Right lobe of liver (tissue), 6 donors: ENCODE measurements at regions not wholly inside any gene's neighbourhood (a gene's known extent, or its start where the extent isn't known, plus 50 kb on each side); places are given as distances from the start of the nearest gene placed in this dataset.

ENCODE experiments used
- ATAC-seq, 4 donors: fragments of 200-7000 bp; cut with Tn5 transposase; one replicate each; pipeline ENCODE4 v1.9.1; 2020; ENCODE audit warnings: mild to moderate bottlenecking in 4 of 4, moderate library complexity in 4 of 4
- DNase-seq, 3 donors: peaks; one replicate each; pipeline ENCODE4 v3.0.0-alpha.2; 2020
- H3K27ac ChIP-seq, 3 donors: fragments of 200-600 bp; one replicate each; pipeline ENCODE4 v1.8.0; 2022
- H3K27me3 ChIP-seq, 2 donors: fragments of 200-600 bp; one replicate each; pipeline ENCODE4 v1.8.0; 2022
- H3K36me3 ChIP-seq, 4 donors: fragments of 200-600 bp; sonication (generic) in 1 of 4; one replicate each; pipeline versions ENCODE4 v1.5.1 to v1.8.0; 2017 to 2022; ENCODE audit warnings: control low read depth in 1 of 4
- H3K4me1 ChIP-seq, 4 donors: fragments of 200-600 bp; sonication (generic) in 1 of 4; one replicate each; pipeline versions ENCODE4 v1.5.1 to v1.8.0; 2017 to 2022; ENCODE audit warnings: control low read depth in 1 of 4
- H3K4me3 ChIP-seq, 3 donors: fragments of 200-600 bp; one replicate each; pipeline ENCODE4 v1.8.0; 2022
- H3K9me3 ChIP-seq, 4 donors: fragments of 200-600 bp; sonication (generic) in 1 of 4; one replicate each; pipeline versions ENCODE4 v1.5.1 to v1.8.0; 2017 to 2022; ENCODE audit warnings: control low read depth in 1 of 4
- CTCF ChIP-seq, 4 donors: fragments of 200-600 bp in 3 of 4; fragments of 450-650 bp in 1 of 4; IDR thresholded peaks; one replicate each; pipeline versions ENCODE4 v1.5.1 to v1.8.0; 2016 to 2022; ENCODE audit warnings: antibody characterized with exemption in 4 of 4, mild to moderate bottlenecking in 2 of 4
- POLR2A ChIP-seq: fragments of 450-650 bp; IDR thresholded peaks from one replicate; pipeline ENCODE4 v1.6.1; 2017; ENCODE audit warnings: antibody characterized with exemption, mild to moderate bottlenecking
- WGBS: methylation state at CpG from one replicate; pipeline ENCODE4 v1.1.6; 2018; ENCODE audit warnings: low coverage, low lambda C conversion rate; ENCODE audit not compliant: insufficient coverage; ENCODE audit errors: missing lambda C conversion rate; 5-methylcytosine and 5-hydroxymethylcytosine counted together
- intact Hi-C, 2 donors: fragments of 100-400 bp; cut with DNase I; formaldehyde crosslinking; loops; one replicate each; pipeline versions ENCODE4 v1.11.2 to v1.14.1; 2022
- donor health status: DM: no; HTN: yes; CAD: no.
- donor health status: DM: no; HTN: no; CAD: no.
- donor health status: DM: no; HTN: no; CAD: no.
- donor health status: DM: no; HTN: yes; CAD: no.
- donor health status: DM: no; HTN: yes; CAD: no.

GRCh38 chr17:6314311-6314710, 120.6 kb downstream of the AIPL1 start:
- Histone ChIP-seq H3K9me3 (no peaks in the 10 kb centered on the region), H3K4me3 (no peak overlapping the region), H3K36me3 (no peaks in the 10 kb centered on the region), H3K27ac (no peak overlapping the region), H3K27me3 (no peaks in the 10 kb centered on the region), H3K4me1 (no peaks in the 10 kb centered on the region)
- no peak for TF ChIP-seq CTCF (IDR thresholded peaks at IDR 0.05)
- no peak for TF ChIP-seq POLR2A
- intact Hi-C loops: no loop called here
- ATAC-seq (no peak), DNase-seq (no peak)
- WGBS: 33% methylated on average over 1 of the region's 3 CpGs

GRCh38 chr17:6313835-6314234, 121.1 kb downstream of the AIPL1 start:
- Histone ChIP-seq H3K36me3 (no peaks in the 10 kb centered on the region), H3K4me1 (no peaks in the 10 kb centered on the region), H3K4me3 (no peak overlapping the region), H3K27ac (no peak overlapping the region), H3K27me3 (no peaks in the 10 kb centered on the region), H3K9me3 (no peaks in the 10 kb centered on the region)
- ATAC-seq: no peak
- intact Hi-C loops: no loop called here
- no peak for DNase-seq
- TF ChIP-seq CTCF (IDR thresholded peaks at IDR 0.05): no peak
- no peak for TF ChIP-seq POLR2A
- WGBS: 31% methylated on average over 8 of the region's 12 CpGs

GRCh38 chr17:6306820-6307219, 128.1 kb downstream of the AIPL1 start:
- ATAC-seq (no peak), DNase-seq (no peak)
- no peak for TF ChIP-seq CTCF (IDR thresholded peaks at IDR 0.05)
- no peak for TF ChIP-seq POLR2A
- Histone ChIP-seq H3K27ac (no peak overlapping the region), H3K9me3 (no peaks in the 10 kb centered on the region), H3K4me1 (no peaks in the 10 kb centered on the region), H3K27me3 (no peaks in the 10 kb centered on the region), H3K36me3 (no peaks in the 10 kb centered on the region), H3K4me3 (no peak overlapping the region)
- 0% methylated on average over 2 of the region's 4 CpGs for WGBS
- intact Hi-C loops: no loop called here

GRCh38 chr17:6305613-6306360, 129.1 kb downstream of the AIPL1 start:
- Histone ChIP-seq H3K4me3 (no peak overlapping the region), H3K4me1 (no peaks in the 10 kb centered on the region), H3K9me3 (no peaks in the 10 kb centered on the region), H3K27me3 (no peaks in the 10 kb centered on the region), H3K36me3 (no peaks in the 10 kb centered on the region), H3K27ac (no peak overlapping the region)
- 38% methylated on average over 7 of the region's 11 CpGs for WGBS
- TF ChIP-seq CTCF (IDR thresholded peaks at IDR 0.05) (no peak), POLR2A (no peak)
- DNase-seq (no peak), ATAC-seq (no peak)
- intact Hi-C loops: no loop called here
